ENCODE measurements at regions not wholly inside any gene's neighbourhood (a gene's known extent, or its start where the extent isn't known, plus 50 kb on each side); places are given as distances from the start of the nearest gene placed in this dataset.

- no peak for DNase-seq
These were observed 60.3 kb downstream of the DACT1 start for GRCh38 chr14:58697930-58698642.

GRCh38 chr14:58699681-58700205 lies 62.0 kb downstream of the DACT1 start:
- DNase-seq = no peak

GRCh38 chr14:58701156-58701555 lies 63.4 kb downstream of the DACT1 start:
- no peak for DNase-seq

GRCh38 chr14:58701604-58702003 lies 63.8 kb downstream of the DACT1 start:
- no peak for DNase-seq

- no peak for DNase-seq
These were observed 64.8 kb downstream of the DACT1 start for GRCh38 chr14:58702441-58703160.

- no peak for DNase-seq
These were observed 65.4 kb downstream of the DACT1 start for GRCh38 chr14:58703161-58703506.

- DNase-seq = no peak
These were observed 67.3 kb downstream of the DACT1 start for GRCh38 chr14:58705066-58705465.

- DNase-seq = no peak
These were observed 70.2 kb downstream of the DACT1 start for GRCh38 chr14:58707949-58708348.

GRCh38 chr14:58709949-58710348 lies 72.2 kb downstream of the DACT1 start:
- no peak for DNase-seq

- no peak for DNase-seq
These were observed 73.6 kb downstream of the DACT1 start for GRCh38 chr14:58711382-58711781.

- DNase-seq = no peak
These were observed 74.6 kb downstream of the DACT1 start for GRCh38 chr14:58712357-58712756.

- no peak for DNase-seq
These were observed 75.9 kb downstream of the DACT1 start for GRCh38 chr14:58713677-58714076.

- DNase-seq = no peak
These were observed 78.9 kb downstream of the DACT1 start for GRCh38 chr14:58716706-58717105.

GRCh38 chr14:58717211-58717610 lies 79.4 kb downstream of the DACT1 start:
- no peak for DNase-seq

GRCh38 chr14:58717813-58718212 lies 80.1 kb downstream of the DACT1 start:
- no peak for DNase-seq

GRCh38 chr14:58718226-58719205 lies 80.8 kb downstream of the DACT1 start:
- no peak for DNase-seq

- no peak for DNase-seq
These were observed 84.0 kb downstream of the DACT1 start for GRCh38 chr14:58721723-58722122.

GRCh38 chr14:58722441-58722840 lies 84.7 kb downstream of the DACT1 start:
- DNase-seq = no peak

GRCh38 chr14:58724206-58724605 lies 86.4 kb downstream of the DACT1 start:
- DNase-seq = no peak

GRCh38 chr14:58724702-58725101 lies 86.9 kb downstream of the DACT1 start:
- DNase-seq = no peak

GRCh38 chr14:58725226-58725625 lies 87.5 kb downstream of the DACT1 start:
- no peak for DNase-seq

- DNase-seq = no peak
These were observed 88.1 kb downstream of the DACT1 start for GRCh38 chr14:58725871-58726270.

- no peak for DNase-seq
These were observed 93.2 kb downstream of the DACT1 start for GRCh38 chr14:58730792-58731464.
